Anterior cingulate cortex (tissue), 58 donors: ENCODE measurements at regions not wholly inside any gene's neighbourhood (a gene's known extent, or its start where the extent isn't known, plus 50 kb on each side); places are given as distances from the start of the nearest gene placed in this dataset.
"Not testable (repeated sequence)": the region's sequence is repeated elsewhere in the genome, so short reads cannot be mapped to it uniquely, and the experiment has no call there.

Source experiments
- DNase-seq, 58 donors: peaks; one replicate each; lab custom pipeline; 2025; lab: John Stamatoyannopoulos, UW

DNA sequence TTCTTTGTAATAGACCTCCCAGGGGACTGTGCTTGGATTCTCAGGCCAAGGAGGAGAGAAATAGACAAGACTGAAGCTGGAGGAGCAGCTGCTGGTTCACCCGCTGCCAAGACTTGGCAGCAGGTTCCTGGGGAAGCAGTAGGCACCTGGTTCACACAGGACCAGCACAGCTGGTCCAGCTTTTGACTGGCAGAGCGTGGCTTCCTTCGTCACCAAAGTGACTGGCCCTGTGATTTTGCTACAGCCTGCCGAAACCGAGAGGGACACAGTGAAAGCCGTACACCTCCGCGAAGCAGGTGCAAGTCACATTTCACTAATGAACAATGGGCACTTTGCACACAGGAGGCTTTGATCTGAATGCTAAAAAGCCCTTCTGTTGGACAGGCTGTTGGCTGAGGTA, 199.0 kb downstream of the RNF144B start:
- no peak for DNase-seq

DNA sequence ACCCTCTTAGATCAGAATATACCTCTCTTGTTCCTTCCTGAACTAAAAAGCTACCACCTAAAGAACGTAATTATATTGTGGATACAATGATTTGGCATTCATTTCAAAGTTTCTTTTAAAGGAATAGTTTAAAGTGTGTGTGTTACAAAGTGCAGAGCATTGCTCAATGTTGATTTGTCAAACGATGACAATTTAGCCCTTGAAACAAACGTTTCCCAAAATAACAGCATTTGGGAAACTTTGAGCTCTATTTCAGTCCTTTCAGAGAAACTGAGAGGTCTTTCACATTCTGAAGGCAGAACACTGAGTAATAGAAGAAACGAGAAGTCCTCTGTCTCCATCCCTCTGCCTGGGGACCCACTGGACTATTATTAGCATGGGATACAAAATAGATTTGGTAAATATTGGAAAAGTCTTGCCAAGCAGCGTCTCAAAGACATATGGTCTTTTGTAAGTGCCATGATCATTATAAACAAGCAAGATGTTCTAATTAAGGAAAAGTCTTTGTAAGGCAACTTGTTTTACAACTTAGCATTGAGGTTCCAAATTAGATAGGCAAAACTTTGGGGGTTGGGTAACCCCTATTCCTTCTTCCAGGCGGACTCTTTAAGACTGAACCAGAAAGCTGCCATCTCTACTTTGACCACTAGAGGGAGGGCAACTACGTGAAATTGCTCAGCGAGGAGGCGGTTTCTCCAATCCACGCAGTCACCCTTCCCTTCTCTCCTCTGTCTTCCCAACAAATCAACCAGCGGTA, 208.8 kb downstream of the RNF144B start:
- peak in 51 of 58 donors; percentile 4 to 83 (median 37) for DNase-seq

DNA sequence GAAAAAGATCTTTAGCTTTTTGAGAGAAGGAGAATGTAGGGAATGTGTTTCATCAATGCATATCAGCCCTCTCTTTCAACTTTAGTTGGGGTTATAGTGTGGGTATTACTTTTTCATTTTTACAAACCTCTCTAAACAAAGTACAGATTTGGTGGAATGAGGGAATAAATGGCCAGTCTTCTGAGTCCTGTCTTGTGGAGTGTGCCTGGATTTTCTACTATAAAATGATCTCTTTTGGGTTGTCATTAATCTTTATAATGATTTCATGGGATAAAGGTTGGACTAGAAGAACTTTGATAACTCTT, 209.3 kb downstream of the RNF144B start:
- no peak for DNase-seq

DNA sequence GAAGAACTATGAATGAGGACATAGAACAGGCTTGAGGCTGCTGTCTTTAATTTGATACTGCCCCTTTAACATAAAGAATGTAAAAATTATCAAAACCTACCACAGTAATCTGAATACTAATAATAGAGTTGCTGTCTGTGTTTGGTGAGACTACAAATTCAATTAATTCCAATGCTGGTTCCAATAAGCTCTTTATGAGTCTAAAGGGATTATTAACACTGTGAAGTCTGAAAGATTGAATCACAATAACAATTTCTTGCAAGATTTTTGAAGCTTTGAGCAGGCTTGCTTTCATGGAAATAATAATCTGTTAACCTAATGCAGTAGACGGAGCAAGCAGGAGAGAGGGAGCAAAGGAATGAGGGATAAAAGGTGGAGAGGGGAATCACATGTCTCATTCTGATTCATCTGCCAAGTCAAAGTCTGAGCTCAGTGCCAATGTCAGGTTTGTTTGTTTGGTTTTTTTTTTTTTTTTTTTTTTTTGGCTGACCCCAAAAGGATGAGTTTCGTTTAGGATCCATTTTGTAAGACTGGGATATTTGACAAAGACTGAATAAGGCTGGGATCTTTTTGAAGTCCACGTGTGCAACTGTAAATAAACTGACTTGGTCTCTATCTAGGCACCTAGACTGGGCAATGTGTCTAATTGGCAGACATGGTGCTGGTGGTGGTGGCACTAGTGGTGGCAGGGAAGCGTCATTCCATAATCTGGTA, 211.6 kb downstream of the RNF144B start:
- DNase-seq = no peak

DNA sequence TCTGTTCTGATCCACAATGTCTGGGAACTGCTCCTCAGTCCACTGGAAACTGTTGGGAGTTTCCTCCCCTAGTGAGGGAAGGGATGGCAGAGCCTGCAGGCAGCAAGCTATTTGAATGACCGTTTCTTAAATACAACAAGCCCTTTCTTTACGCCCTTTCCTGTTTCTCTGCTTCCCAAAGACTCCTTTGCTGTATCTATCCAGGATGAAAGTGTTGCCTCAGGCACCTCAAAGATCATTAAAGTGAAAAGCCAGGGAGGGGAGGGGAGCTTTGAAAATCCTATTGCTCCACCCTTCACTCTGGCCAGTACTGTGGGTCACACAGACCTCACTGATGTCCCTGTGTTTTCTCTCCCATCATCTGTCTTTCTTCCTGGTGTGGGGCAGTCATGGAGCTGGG, 213.1 kb downstream of the RNF144B start:
- DNase-seq = no peak

DNA sequence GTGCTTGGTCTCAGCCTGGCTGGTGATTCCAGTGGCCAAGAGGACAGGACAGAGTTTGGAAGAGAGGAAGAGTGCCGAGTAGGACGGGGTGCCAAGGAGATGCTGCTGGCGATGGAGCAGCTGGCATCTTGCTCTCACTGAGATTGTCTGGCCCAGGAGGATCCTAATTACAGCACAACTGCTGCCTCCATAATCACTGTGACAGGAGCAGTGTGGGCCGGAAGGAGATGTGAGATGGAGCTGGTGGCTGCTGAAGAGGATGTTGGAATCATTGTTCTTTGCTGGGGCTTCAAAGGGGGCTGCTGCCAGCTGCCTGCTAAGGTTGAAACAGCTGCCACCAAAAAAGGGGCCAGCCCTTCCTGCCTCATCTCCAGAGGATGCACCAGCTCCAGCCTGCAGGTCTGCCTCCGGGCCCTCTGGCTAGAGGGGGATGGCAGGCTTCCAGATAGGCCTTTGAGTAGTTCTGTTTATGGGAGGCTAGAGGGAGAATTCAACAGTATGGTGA, 214.4 kb downstream of the RNF144B start:
- no peak for DNase-seq

DNA sequence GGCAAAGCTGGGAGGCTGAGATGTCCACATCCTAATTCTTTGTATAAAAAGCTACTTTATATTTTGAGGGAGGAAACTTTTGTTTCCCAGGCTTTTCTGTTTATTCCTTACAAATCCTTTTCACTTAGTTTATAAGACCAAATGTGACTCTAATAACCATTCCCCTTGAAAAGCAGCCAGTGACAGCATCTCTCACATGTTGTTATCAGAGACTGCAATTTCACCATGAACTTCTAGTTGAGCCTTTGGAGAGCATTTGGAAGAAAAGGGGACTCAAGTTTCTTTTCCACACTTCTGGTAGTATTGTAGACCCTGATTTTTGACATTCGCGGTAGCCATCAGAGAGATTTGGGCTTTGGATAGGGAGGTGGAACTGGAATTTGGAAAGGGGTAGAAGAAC, 215.8 kb downstream of the RNF144B start:
- no peak for DNase-seq

DNA sequence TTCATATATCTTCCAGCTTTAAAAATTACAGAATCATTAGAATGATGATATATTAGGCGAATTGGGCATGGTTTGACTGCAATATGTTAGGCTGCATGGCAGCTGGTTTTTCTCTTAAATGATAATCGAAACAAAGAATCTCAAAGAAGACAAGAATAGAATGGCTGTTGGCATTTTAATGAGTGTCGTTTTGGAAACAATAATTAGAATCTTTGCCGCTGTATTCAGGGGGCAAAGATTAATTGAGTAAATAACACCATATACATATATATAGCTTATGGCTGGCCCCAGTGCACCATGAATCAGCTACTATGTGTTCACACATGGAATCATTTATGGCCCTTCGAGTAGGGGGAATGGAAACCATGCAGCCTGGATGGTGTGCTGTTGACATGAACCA, 216.2 kb downstream of the RNF144B start:
- DNase-seq = no peak

DNA sequence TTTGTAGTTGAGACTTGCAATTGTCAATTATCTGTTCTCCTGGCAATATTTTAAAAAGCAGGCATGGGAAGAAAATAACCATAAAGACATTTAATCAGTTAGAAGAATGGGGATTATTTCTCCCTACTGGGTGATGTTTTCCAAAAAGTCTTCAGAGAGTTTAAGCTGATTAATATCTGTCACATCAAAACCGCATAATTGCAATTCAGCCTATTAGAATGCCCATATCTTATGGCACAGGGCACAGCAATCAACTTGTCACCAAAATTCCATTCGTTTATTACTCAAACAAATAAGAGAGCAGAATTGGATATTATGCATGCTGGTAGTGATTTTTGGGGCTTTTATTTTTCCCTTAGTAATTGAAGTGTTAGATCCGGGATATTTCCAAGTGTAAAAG, 218.7 kb downstream of the RNF144B start:
- no peak for DNase-seq

DNA sequence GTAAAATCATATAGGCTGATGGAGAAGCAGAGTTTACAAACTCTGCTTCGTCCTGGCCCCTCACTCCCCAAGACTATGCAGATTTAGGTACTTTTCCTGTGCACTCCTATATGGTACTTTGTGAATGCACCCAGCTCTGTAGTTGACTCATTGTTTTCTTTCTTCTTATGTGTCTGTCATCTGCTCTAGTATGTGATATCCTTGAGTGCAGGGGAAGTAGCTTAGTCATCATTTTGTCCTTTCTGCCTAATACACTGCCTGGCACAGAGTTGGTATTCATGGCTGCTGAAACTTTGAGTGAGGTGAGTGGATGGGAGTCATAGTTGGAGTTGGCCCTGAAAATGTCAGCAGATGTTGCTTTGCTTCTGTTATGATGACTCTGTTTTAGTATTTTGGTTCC, 222.6 kb downstream of the RNF144B start:
- DNase-seq = no peak

DNA sequence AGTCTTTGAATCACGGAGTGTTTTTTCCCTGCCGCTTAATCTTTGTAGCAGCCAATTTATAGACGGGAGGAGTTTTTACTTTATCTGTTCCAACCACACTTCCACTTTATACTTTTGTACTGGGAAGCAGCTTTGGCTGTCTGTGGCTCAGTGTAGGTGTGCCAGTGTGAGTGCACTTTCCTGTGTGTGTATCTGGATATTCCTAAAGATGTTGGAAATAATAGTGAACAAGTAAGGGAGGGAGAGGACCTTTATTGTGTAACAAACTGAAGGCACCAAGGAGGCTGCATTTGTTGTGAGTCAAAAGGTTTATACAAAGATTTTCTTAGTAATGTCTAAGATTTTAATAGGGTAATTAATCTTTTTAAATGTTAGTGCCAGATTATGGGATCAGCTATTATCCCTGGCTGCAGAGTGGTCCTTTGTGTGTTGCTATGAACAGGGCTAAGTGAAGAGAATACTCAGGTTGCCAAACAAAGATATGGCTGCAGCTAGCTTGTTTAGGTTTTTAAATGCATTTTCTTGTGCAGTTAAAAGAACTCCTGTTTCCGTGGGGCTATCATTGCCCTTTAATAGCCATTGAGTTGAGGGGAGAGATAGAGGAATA, 226.3 kb downstream of the RNF144B start:
- no peak for DNase-seq

DNA sequence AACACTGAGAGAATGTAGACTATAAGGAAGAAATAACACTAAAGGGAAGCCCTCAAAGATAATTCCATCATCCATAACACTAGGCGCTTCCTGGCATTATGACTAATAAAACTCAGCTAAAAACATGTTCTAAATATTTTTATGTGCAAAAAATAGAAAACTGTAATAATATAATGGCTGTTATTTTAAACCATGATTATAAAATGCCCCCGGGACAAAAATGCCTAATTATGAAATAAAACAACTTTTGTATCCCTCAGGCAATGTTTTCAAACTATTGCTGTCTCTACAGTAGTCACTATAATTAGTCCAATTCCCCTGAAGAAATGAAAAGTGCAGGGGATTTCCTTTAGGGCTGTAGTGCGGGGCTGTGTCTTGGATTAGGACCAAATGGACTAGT, 242.4 kb downstream of the RNF144B start:
- no peak for DNase-seq

DNA sequence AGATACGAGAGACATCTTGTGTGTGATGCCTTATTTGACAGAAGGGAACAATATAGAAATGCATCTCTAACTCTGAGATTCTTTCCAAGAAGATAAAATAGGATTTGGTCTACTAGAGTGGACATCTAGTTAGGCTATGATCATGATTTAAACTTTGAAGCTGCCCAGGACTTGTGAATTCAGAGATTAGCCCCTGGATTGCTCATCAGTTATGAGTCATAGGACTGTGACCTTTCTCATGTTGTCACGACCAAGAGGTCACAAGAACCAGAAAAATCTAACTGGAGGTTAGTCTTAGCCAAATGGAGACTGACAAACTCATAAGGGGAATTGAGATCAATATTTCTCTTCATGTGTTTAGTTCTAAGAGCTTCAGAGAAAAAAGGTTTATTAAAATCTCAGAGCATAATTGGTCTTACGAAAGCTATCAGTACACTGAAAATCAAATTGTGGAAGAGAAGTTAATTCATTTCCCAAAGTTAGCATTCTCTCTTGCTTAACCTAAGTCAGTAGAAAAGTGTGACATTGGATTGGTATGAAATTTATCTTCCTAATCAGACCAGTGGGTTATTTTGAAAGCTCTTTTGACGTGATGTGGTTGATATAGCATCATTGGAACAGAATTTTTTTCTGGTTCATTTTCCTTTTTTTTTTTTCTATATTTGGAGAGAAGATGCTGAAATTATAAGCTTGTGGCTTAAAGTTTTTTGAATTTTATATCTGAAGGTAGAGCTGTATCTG, 245.7 kb downstream of the RNF144B start:
- no peak for DNase-seq

DNA sequence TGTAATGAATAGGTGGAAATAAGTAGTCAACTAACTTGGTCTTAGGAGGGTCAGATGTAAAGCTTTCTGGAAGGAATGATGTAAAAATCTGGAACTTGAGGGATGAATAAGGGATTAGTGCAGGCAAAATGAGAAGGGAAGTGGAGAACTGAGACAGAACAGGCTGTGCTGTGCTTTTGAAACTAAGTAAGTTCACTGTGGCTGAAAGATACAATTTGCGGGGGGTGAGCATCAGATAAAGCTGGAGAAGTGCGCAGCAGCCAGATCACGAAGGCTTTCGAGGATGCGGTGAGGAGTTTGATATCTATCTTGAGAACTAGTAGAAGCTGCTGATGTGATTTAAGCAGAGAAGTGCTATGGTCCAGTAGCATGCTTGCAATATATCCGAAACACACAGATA, 247.8 kb downstream of the RNF144B start:
- DNase-seq = no peak

DNA sequence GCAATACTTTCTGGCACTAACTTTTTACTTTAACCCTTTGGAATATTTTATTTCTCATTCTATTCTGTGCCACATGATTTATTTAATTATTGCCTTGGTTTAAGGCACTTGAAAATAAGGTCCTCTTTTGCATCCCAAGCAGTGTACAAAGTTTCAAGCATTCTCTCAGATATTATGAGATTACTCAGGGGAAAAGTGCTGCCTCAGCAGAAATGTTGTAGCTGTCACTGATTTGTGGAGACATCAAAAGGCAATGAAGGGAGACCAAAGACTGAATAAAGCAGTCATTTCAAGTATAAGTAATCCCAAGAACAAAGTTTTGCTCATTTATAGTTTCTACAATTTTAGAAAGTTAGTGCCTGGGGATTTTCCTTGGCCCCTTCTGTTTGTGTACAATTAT, 253.0 kb downstream of the RNF144B start:
- DNase-seq = no peak

DNA sequence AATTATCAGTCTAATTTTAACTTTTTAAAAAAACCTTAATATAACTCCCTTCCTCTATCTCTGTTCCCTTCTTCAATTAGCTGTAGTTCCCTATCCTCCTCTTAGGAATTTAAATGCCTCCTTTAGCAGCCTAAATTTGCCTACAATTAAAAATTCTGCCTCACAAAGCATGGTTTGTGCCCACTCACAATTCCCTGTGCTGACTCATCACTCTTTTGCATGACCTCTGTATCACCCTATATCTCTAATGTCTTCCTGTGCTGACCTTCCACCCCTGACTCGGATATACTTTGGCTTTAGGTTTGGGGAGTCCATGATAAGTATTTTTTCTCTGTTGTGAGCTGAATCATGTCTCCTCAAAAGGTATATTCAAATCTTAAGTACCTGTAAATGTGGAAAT, 253.6 kb downstream of the RNF144B start:
- no peak for DNase-seq

DNA sequence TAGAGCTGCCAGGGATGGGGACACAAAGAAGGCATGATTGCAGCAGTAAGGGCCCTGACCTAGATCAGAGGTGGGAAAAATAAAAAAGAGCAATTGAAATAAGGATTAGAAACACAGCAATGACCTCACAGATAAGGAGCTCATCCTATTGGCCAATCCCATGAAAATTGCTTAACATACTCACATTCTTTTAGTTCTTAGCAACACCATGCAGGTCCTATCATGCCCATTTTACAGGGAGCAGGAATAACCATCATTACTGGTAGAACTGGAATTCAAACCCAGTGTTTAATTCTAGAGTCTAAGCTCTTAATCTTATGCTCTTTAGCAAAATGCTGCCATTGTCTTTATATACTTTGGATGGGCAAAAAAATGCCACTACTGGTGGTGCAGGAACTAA, 267.7 kb downstream of the RNF144B start:
- DNase-seq = no peak

DNA sequence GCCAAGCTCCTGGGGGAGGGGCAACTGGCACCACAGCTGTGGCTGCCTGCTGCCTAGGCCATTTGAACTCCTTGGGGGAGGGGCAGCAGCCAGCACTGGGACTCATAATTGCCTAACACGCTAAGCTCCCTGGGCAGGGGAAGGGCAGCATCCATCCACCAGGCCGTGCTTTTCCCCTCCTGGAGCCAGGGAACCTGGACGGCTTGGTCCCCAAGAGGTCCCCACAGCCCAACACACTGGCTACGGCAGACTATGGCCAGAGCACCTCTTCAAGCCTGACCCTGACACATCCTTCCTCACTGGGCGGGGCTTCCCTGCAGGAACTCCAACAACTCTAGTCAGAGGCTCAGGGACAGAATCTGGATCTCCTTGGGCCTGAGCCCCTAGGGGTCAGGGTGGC, 269.4 kb downstream of the RNF144B start:
- DNase-seq = peak in 1 of 58 donors; percentile 1

DNA sequence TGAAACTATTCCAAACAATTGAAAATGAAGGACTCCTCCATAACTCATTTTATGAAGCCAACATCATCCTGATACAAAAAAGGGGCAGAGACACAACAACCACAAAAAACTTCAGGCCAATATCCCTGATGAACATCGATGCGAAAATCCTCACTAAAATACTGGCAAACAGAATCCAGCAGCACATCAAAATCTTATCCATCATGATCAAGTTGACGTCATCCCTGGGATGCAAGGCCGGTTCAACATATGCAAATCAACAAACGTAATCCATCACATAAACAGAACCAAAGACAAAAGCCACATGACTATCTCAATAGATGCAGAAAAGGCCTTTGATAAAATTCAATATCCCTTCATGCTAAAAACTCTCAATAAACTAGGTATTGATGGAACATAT, 272.8 kb downstream of the RNF144B start:
- DNase-seq = not testable (repeated sequence)

DNA sequence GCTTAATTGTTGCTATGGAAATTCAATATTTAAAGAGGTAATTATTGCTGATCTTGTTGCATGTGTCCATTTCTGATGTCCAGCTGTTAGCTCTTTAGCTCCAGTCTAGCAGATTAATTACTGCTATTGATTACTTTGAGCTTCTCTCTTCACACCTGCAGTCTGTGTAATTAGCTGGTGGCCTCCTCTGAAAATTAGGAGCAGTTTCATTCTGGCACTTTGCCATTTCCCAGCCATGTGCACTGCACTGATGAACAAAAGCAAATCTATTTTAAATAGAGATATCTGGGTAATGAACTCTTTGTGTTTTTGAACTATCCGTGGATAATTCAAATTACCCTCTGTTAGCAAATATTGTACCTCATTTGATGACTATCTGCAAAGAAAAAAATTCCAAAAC, 275.9 kb downstream of the RNF144B start:
- DNase-seq = no peak

DNA sequence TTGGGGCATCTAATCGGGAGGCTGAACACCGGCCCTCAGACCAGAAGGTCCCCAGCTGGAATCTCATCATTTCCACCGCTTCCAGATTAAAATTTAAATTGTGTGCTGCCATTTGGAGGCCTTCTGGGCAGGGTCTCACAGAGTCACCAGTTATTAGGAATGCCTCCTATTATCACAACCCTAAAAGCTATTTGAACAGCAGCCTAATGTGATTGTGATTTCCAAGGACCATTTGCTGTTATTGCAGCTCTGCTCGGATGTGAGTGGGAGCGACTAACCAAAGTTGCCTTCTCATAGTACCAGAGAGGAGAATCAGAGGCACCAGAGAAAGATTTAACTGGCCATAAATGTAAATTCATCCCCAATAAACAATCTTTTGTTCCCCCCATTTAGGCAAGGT, 277.3 kb downstream of the RNF144B start:
- no peak for DNase-seq
